Epithelial cell of prostate (primary cell): ENCODE measurements at regions not wholly inside any gene's neighbourhood (a gene's known extent, or its start where the extent isn't known, plus 50 kb on each side); places are given as distances from the start of the nearest gene placed in this dataset.

Source experiments
- DNase-seq: peaks from one replicate; pipeline ENCODE4 v3.0.0-alpha.2; 2011; ENCODE audit warnings: low read depth, low spot score
- H3K27ac ChIP-seq: fragments of 450-650 bp; 2 replicates; pipeline ENCODE4 v1.5.1; 2017; ENCODE audit warnings: mild to moderate bottlenecking

DNA sequence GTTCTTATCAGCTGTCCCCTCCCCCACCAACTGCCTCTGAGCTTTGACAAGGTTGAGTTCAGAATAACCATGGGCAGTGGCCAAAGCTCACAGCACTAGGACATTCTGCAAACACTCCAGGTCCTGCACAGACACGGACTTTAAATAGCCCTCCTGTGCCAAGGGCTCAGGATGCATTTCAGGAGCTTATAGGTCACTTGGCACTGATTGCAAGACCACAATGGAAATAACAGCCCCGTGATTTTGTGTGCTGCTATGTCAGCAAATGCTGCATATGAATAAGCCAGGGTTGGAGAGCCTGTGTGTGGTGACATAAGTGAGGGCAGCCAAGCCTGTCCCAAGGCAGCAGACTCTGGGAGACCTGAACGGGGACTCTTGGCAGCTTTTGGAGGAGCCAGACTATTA is 150.7 kb downstream of the DMRT2 start:
- H3K27ac ChIP-seq: no peak overlapping the region
- DNase-seq: no peak

GRCh38 chr9:1201262-1201661 is 151.1 kb downstream of the DMRT2 start:
- H3K27ac ChIP-seq: no peak overlapping the region
- DNase-seq: no peak

DNA sequence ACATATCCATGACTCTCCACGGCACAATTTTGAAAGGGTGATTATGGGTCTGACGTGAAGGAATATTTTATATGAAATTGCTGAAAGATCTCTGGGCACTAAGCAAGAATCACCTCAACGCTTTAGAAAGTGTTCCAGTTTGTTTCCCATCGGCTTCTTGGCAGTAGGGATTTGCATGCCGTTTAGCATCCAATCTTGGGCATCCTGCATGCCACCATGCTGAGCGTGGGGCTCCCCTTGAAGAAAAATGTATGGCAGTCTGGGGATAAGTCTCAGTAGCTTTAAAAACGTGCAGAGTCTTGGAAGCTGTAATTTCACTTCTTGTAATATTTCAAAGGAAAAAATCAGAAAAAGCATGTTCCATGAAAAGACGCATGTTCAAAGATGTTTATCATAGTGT is 151.7 kb downstream of the DMRT2 start:
- H3K27ac ChIP-seq: no peak overlapping the region

DNA sequence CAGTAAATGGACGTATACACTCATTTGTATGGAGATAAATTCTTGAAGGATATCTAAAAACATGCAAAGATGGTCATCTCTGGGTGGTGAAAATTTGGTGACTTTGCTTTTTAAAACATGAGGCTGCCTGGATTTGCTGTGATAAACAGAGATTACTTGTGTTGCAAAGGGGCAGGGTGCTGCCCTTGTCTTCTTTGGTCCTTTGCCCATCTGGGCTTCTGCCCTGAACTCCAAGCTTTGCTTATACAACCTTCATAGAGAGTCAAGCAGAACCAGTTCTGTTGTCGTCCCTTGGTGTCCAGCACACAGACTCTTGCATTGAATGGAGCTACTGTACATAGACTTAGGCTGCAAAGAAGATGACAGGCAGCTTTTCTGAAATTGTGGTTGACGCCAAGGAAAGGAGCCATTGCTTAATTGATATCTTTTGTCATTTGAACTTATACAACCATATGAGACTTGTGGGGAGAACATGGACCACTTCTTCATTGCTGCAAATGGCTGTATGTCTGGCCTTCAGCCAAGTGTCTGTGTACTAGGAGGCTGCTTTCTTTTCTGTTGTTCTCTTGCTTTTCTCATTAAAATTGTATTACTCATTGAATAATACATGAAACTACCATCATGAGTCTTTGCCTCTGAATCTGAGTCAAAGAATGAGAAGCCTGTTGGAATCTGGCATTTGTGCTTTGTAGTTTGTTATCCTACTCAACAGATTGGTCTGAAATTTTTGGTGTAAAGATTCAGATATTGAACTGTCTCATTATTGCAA is 152.5 kb downstream of the DMRT2 start:
- DNase-seq: no peak
- H3K27ac ChIP-seq: no peak overlapping the region

More for the DNA sequence above, 151.7 kb downstream of the DMRT2 start:
- DNase-seq: no peak

DNA sequence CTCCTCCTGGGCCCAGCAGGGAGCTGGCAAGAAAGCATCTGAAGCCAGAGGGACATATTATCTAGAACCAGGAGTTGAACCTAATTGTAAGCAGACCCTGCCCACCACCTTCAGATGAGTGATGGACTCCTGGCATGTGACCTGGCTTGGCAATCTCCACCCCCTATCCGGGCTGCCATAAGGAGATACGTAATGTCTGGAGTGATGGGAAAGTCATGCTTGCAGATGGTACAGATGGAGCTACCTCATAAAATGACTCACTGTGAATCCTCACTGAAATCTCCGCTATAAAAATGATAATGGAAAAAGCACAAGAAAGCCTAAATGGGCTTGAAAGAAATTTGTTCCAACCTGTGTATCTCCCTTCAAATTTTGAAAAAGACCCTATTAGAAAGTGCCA is 157.5 kb downstream of the DMRT2 start:
- DNase-seq: no peak
- no peak overlapping the region for H3K27ac ChIP-seq

GRCh38 chr9:1208157-1208556 is 158.0 kb downstream of the DMRT2 start:
- H3K27ac ChIP-seq: no peak overlapping the region
- no peak for DNase-seq

GRCh38 chr9:1210954-1211353 is 160.8 kb downstream of the DMRT2 start:
- DNase-seq: no peak

DNA sequence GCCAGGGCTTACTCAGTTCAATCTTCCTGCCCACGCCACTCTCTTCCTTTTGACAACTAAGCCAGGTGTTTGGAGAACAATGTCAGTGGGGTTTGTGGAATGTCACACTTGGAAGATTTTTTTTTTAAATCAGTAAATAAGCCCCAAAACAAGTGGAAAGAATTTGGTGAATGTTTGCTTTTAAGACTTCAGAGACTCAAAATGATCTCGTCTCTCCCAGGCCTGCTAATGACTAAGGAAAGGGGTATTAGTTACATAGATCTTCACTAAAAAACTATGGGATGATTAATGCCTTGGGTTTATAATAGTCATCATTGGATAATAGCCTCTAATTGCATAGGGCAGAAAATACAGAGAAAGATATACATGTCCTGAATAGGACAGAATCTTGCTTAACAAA is 166.4 kb downstream of the DMRT2 start:
- peak overlapping the region; percentile 44 for H3K27ac ChIP-seq
- DNase-seq: no peak

More at GRCh38 chr9:1210954-1211353, 160.8 kb downstream of the DMRT2 start:
- no peak overlapping the region for H3K27ac ChIP-seq

DNA sequence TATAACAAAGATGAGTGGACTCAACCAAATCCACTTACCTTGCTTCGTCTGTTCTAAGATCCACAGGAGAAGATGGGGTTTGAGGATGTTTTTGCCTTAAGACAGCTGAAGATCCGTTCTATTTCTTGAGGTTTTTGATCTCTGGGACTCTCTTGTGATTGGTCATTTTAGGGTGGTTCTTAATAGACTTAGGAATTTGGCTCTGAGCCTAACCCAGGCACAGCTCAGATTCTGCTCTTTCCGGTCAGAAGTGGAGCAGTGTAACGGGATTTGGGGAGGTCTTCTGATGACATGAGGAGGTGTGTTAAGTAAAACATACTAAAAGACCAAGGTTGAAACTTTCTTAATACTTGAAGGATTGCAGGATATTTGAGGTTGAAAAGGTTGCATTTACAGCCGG is 166.9 kb downstream of the DMRT2 start:
- no peak for DNase-seq

GRCh38 chr9:1219284-1219683 is 169.1 kb downstream of the DMRT2 start:
- no peak for DNase-seq

More for the DNA sequence above, 166.9 kb downstream of the DMRT2 start:
- peak overlapping the region; percentile 44 for H3K27ac ChIP-seq

GRCh38 chr9:1221298-1221697 is 171.1 kb downstream of the DMRT2 start:
- no peak for DNase-seq
- H3K27ac ChIP-seq: no peak overlapping the region

More at GRCh38 chr9:1219284-1219683, 169.1 kb downstream of the DMRT2 start:
- H3K27ac ChIP-seq: peak overlapping the region; percentile 20

GRCh38 chr9:1222511-1222910 is 172.4 kb downstream of the DMRT2 start:
- peak overlapping the region; percentile 65 for H3K27ac ChIP-seq

GRCh38 chr9:1231998-1232919 is 182.1 kb downstream of the DMRT2 start:
- H3K27ac ChIP-seq: peak overlapping the region; percentile 66
- no peak for DNase-seq

More at GRCh38 chr9:1222511-1222910, 172.4 kb downstream of the DMRT2 start:
- no peak for DNase-seq

DNA sequence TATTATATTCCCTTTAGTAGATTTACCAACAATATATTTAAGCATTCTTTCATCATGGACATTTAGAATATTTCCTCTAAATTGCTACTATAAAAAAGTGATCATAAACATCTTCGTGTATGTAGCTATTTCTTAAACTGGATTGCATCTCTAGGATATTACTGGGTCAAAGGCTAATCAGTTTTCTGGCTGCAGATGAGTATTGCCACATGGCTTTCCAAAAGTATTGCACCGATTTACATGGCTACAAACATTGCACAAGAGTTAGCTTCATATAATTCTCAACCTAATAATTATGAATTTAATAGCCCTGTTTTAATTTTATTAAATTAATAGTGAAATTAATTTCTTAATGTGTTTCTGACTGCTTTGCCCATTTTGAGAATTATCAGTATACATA is 183.4 kb downstream of the DMRT2 start:
- DNase-seq: no peak
- no peak overlapping the region for H3K27ac ChIP-seq

GRCh38 chr9:1235650-1236049 is 185.5 kb downstream of the DMRT2 start:
- DNase-seq: no peak
- H3K27ac ChIP-seq: no peak overlapping the region

GRCh38 chr9:1236061-1236460 is 185.9 kb downstream of the DMRT2 start:
- DNase-seq: no peak
- no peak overlapping the region for H3K27ac ChIP-seq

DNA sequence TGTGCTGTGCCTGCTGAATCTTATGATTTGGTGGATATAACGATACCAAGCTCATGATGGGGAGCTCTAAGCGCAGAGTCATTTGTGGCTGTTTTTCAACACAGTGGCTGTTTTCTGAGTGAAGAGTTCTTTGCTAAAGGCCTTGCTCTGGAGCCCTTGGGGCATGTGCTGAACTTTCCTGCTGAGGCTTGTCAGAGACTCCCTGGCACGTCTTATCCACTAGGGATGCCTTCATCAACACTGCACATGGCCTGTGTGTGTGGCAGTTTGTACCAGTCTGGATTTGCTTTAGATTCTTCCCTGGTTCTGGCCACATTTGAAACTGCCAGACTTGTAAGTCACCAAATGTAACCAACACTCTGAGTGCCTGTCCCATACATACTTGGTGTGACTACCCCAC is 188.2 kb downstream of the DMRT2 start:
- H3K27ac ChIP-seq: no peak overlapping the region
- DNase-seq: no peak

GRCh38 chr9:1248743-1249142 is 198.6 kb downstream of the DMRT2 start:
- no peak overlapping the region for H3K27ac ChIP-seq
- DNase-seq: no peak

GRCh38 chr9:1253064-1253979 is 203.2 kb downstream of the DMRT2 start:
- no peak overlapping the region for H3K27ac ChIP-seq
- no peak for DNase-seq

DNA sequence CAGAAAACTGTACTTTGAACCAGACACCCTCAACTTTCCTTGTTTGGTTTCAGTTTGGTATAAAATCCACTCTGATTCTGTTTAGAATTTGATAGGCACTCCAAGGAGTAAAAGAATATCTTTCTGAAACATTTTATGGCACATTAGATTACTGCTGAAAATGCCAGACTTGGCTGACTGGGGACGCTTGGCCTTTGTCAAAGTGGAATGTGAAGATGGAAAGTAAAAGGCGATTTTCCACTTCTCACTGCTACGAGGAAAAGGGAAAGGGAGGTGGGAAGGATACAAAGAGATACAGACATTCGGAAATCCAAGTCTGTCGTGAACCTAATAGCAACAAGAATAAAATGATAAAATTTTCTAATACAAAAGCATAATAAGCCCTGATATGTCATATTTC is 203.9 kb downstream of the DMRT2 start:
- no peak overlapping the region for H3K27ac ChIP-seq
- DNase-seq: no peak
